SIG-M5 treated with dmso at 0.1 percent for 504 hours (cell line): ENCODE measurements at regions not wholly inside any gene's neighbourhood (a gene's known extent, or its start where the extent isn't known, plus 50 kb on each side); places are given as distances from the start of the nearest gene placed in this dataset.
"Not testable (repeated sequence)": the region's sequence is repeated elsewhere in the genome, so short reads cannot be mapped to it uniquely, and the experiment has no call there.

Source experiments
- DNase-seq: peaks from one replicate; lab custom pipeline; 2025; ENCODE audit not compliant: unreplicated experiment; lab: John Stamatoyannopoulos, UW

DNA sequence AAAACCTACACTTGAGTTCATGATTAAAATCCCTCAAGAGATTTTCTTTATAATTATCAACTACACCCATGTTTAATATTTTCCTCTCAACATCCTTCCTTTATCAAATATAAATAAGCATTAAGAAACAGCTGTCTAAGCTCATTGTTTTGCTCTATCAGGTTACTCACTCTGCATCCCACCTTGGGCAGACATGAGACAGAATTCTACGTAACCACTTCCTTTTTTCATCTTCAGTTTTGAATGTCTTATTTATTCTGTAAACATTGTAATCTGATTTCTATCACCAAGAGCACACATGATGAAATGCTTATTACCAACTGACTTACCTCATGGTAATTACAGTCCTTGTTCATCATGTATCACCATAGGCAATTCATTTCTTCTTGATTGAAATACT lies 1256.6 kb upstream of the ATXN8OS start:
- no peak for DNase-seq

DNA sequence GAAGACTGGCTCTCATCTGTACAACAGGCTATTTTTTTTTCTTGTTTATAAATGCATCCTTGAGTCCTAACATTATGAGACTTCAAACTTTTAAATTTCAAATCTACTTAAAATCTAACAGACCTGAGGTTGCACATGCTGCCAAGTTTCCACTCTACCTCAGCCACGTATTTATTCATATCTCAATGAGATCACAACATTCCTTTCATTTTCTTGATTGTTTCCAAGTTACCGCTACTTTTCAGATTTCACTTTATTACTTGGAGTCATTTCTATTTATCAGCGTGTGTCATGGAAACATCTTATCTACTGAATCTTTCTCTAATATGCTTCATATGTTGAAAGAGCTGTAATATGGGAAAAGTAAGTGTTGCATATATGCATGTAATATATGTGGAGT lies 1257.5 kb upstream of the ATXN8OS start:
- no peak for DNase-seq

DNA sequence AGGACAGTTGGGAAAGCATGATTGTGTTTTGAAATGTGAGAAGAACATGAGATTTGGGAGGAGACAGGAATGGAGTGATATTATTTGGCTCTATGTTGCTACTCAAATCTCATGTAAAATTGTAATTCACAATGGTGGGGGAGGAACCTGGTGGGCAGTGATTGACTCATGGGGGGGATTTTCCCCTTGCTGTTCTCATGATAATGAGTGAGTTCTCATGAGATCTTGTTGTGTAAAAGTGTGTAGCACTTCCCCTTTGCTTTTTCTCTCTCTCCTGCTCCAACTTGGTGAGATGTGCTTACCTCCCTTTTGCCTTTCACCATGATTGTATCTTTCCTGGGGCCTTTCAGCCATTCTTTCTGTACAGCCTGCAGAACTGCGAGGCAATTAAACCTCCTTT lies 1261.0 kb upstream of the ATXN8OS start:
- DNase-seq: no peak

DNA sequence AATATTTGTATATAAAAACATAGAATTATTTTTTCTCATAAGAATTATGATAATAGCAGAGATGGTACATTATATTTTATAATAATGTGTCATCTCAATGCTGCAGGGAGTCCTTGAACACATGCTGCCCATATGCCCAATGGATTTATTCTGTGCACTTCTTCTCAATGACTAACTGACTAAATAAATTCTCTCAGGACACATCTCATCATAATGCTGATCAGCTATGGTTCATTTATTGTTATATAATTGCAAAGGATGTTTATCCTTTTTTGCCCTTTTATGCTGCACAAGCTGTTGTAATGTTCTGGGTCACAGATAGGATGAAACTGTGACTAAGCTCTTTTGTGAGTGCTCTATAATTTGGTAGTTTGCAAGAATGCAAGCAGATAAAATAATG lies 1273.3 kb upstream of the ATXN8OS start:
- no peak for DNase-seq

DNA sequence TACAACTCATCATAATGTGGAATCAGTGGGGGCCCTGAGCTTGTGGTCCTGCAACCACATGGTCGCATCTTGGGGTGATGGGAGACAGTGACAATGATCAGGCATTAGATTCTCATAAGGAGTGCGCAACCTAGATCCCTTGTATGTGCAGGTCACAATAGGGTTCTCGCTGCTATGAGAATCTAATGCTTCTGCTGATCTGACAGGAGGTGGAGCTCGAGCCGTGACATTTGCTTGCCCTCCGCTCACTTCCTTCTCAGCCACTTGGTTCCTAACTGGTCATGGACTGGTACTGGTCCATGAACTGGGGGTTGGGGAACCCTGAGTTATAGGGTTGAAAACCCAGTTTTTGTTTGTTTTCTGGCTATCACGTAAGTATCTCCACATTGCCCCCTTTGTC lies 1290.9 kb upstream of the ATXN8OS start:
- no peak for DNase-seq

DNA sequence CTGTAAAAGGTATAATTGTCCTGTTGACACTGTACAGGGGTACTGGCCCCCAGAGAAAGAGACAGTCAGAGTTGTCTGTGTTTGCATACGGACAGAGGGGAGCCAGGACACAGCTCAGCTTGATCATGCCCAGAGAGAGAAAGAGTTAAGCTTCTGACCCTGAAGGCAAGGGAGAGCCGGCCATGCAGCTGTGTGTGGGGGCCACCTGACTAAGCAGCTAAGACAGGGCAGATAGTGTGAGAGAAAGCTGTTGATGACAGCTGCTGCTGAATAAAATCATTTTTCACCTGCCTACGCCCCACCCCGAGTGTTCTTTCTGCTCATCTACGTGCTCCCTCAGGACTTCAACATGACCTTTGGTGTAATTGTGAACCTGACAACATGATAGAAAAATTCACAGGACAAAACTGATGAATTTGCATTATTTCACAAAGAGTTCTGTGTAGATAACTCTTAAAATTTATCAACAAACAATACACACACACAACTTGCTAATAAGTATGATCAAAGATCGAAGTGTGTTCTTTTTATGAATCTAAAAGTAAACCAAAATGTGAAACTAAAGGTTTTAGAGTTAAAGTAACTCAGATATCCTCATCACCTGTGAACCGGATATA lies 1294.3 kb upstream of the ATXN8OS start:
- DNase-seq: no peak

DNA sequence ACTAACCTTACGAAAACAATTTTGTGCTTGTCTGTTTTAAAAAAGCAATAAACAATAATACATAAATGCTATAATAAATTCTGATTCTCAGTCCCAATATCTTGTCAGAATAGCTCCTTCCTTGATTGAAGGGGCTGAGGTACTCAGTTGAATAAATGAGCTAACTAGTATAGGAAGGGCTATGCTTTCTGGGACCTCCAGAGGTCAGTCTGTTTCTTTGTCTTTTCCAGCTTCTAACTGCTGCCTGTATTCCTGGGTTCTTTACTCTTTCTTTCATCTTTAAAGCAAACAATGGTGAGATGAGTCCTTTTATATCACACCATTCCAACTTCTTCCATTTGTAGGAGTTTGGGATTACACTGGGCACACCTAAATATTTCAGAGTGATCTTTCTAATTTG lies 1297.0 kb upstream of the ATXN8OS start:
- peak; percentile 11 for DNase-seq

DNA sequence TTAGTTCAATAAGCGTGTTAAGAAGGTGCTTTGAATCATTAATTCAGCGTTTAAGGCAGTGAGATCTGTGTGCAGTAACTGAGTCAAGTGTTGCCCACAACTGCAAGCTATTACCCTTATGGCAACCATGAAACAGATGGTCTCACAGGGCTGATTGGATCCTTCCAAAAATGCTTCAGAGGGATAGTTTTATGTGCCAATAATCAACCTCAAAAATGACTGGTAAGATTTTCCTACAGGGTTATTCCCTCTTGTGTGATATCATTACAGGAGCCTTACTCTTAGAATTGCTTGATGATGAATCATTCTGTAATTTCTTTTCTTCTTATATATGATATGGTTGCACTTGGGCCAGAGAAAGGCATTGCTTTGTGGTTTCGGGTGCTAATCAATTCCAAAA lies 1299.2 kb upstream of the ATXN8OS start:
- DNase-seq: no peak

DNA sequence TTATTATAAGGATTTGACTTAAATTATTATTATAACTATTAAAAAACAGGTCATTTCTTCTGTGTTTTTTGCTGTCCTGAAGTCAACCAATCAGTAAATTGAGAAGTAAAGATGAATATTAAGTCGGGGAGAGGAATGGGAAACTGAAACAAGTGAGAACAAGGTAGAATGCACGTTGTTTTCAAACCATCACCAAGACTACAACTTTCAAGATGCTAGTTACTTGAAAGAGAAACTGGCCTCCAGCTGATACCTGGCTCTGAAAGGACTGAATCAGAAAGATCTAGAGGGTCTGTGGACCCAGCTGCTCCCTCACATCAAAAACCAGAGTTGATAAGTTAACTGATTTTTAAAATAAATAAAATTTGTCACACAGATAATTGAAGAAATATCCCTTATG lies 1301.5 kb upstream of the ATXN8OS start:
- DNase-seq: no peak

DNA sequence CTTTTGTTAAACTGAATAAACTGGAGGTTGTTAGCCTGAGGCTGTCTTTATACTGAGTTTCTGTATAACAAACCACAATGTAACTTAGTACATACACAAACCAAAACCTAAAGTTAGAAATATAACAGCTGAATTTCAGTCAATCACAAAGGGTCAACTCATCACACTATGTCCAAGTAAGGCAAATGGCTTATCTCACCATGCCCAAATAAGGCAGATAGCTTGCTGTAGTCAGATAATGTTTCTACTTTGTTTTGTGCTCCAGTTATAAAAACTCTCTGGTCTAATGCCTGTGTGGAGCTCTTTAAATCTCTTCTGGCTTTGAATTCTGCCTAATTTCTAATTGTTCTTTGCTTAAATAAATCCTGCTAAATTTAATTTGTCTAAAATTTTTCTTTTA lies 1323.4 kb upstream of the ATXN8OS start:
- no peak for DNase-seq

DNA sequence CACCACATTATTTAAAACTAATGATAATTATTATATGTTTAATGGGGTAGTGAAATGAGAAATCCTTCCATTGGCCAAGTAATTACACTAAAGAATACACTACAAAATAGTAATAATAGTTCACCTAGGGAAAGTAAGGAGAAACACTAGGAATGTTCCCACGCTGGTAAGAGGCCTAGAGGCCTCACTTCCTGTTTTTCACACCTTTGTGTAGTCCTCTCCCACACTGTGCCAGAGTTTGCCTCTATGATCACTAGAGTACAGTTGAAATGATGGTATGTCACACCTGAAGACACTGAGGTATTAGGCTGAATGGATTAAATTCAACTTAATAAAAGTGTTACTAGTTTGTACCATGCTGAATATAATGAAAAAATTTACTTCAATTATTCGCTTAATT lies 1348.0 kb upstream of the ATXN8OS start:
- DNase-seq: no peak

DNA sequence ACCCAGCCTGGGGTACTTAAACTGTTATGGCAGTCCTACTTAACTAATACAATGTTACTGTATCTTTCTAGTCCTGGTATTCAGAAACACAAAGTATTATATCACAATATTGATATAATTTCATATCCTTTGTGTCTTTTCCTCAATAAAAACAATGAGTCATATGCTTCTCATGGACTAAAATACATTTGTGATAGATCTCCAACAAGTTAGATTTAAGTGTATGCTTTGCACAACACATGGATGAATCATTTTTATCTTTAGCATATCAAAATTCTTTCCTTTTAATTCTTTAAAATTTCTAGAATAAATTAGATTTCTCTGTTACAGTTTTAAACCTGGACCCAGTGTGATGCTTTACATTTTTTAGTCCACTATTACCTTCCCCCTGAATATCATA lies 1357.8 kb upstream of the ATXN8OS start:
- no peak for DNase-seq

DNA sequence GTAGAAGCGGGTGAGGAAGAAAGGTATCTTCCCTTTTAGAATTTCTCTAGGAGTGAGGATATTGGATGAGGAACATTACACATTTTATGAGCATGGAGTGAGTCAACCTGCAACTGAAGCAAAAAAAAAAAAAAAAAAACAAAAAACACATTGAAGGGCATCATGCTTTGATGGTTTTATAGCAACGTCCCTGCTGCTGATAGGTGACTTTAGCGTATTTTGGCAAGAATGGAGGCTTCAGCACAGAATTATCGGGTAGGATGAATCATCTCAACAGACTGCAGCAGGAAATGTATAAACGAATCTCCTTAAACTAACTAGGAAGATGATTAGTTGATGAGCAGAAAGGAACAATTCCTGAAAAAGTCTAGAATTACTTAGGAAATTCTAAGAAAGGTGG lies 1359.6 kb upstream of the ATXN8OS start:
- DNase-seq: no peak

DNA sequence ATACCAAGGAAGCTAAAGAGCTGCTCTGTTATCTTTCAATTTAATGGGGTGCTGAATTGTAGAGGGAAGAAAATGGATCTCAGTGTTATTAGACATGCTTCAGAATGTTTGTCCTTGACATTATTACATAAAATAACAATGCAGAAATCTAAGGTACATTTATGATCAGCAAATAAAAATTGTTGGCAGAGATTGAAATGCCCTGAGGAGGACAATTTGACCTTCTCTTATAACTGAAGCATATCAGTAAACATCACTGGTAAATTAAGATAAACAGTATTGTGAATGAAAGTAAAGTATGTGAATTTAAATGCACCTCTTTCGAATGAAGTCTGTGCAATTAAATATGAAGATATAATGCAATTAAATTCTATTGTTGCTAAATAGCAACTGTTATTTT lies 1362.1 kb upstream of the ATXN8OS start:
- no peak for DNase-seq

DNA sequence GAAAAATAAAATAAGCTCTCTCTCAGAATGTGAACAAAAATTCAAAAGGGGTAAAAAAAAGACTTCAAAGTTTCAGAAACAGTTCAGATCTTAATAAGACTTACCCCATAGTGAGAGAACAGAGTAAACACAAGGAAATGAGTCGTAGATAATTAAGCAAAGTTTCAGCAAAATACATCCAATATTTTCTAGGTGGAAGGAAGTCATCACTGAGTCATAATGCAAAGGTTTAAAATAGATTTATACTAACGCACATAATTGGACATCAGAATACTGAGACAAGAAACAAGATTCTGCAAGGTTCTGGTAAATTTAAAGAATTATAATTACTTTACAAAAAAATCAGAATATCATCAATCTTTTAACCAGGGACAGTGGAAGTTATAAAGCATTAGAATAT lies 1370.7 kb upstream of the ATXN8OS start:
- no peak for DNase-seq

DNA sequence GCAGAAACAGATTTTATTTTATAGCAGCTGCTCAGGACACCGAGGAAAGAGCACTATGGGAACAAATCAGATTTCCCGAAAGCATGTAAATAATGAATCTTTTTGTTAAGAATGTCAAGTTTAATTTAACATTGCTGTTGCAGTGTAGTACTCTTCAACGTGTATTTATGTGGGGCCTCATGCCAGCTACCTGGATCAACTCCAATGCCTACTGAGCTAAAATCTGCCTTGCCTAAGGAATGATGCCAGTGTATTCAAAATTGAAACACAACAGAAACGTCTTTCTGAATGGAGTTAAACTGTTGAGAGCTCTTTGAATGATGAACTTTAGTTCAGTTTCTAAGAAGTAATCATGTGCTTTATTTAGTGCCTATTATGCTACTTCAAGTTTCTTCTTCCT lies 1379.8 kb upstream of the ATXN8OS start:
- no peak for DNase-seq

DNA sequence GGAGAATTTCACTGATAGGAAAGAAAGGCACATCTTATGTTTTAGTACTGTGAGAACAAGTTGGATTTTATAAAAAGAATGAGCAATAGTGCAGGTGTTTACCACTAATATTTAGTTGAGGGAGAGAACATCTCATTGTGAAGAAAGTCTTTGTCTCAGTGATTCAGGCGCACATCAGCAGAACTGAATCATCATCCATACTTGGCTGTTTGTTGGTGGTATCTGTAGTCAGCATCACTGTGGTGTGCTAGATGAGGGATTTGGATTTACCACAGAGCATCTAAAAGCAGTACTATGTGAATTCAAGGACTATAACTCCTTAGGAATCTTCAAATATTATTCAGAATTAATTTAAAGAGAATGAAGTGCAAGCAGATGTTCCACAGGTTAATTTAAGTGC lies 1380.5 kb upstream of the ATXN8OS start:
- DNase-seq: no peak

DNA sequence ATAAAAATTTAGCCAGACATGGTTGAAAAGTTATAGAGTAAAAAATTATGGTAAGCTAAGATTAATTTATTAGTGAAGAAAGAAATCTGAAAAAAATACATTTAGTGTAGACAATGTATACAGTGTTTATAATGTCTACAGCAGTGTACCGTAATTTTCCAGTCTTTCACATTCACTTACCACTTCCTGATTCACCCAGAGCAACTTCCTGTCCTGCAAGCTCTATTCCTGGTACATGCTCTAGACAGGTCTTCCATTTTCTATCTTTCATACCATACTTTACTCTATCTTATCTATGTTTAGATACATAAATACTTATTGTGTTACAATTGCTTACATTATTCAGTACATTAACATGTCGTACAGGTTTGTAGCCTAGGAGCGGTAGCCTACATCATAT lies 1387.8 kb upstream of the ATXN8OS start:
- no peak for DNase-seq

DNA sequence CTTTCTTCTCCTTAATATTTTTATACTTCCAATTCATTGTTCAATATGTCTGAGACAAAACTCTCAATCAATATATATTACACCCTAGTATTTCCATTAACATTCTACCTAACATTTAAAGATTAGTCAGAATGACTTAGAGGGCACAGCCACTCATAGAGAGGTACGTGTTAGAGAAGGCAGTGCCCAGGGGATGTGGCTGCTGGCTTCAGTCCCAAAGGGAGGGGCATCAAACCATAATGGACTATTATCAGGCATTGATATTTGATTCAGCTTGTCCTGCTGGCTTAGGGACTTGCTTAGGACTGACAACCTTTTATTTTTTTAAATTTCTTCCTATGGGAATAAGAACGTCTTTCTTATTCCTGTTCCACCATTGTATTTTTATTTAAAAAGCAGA lies 1392.0 kb upstream of the ATXN8OS start:
- DNase-seq: no peak

DNA sequence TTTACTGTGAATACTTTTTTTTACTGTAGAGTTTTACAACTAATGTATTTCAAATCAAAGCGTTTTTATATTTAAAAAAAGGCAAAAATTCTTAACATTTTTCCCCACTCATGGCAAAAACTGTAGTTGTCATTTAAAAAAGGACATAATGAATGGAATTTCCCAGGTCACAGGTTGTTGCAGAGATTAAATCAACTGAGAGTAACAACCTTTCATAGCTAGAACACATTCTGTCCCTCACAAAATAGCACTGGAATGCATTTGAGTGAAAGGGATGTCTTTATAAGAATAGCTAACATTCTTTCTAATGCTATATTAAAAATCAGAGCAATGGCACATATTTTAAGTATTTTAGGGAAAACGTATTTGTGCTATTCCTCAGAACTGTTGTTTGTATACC lies 1393.3 kb upstream of the ATXN8OS start:
- no peak for DNase-seq

DNA sequence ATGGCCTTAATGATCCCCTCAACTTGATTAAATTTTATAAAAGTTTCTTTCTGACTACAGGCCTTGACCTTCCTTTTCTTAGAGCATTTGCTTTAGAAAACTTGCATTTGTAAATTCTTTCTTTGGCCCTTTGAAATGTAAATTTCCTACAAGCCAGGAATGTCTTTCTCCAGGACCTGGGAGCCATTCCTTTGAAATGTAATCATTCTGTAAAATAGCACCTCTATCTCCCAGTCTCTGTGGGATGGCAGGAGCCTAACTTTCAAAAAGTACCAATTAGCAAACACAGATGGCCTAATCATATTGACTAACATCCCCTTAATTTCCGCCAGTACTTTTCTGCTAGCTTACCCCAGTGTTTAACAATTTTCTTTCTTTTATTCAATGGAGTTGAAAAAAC lies 1394.2 kb upstream of the ATXN8OS start:
- DNase-seq: no peak

DNA sequence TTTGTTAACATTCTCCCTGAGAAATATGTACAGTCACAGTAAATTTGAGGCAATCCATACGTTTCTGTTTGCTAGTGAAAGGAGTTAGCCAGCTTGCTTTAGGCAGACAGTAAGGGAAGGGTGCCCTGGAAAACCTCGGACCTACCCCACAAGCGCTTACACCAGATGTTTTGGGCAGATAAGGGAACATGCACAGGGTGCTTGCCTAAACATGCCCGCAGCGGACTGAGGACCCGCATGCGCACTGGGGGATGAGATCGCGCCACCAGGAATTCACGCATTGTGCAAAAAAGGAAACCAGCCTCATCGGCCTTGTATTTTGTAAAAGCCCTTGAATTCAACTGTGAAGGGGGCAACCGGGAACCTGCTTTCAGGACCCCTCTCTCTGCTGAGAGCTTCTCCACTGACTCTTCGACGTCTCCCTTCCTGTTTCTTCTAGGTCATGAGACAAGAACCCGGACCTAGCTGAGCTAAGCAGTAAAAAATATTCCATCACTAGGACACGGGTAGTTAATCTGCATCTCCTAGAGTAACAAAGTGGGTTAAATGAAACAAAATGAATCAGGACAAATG lies 1399.2 kb upstream of the ATXN8OS start:
- no peak for DNase-seq

DNA sequence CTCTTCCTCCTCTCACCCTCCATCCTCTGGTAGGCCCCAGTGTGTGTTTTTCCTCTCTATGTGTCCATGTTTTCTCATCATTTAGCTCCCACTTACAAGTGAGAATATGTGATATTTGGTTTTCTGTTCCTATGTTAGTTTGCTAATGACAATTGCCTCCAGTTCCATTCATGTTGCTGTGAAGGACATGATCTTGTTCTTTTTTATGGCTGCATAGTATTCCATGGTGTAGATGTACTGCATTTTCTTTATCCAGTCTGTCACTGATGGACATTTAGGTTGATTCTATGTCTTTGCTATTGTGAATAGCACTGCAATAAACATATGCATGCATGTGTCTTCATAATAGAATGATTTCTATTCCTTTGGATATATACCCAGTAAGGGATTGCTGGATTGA lies 1401.6 kb upstream of the ATXN8OS start:
- DNase-seq: not testable (repeated sequence)
